C4-2B (cell line): ENCODE measurements at regions not wholly inside any gene's neighbourhood (a gene's known extent, or its start where the extent isn't known, plus 50 kb on each side); places are given as distances from the start of the nearest gene placed in this dataset.
"Not testable (repeated sequence)": the region's sequence is repeated elsewhere in the genome, so short reads cannot be mapped to it uniquely, and the experiment has no call there.

Experiments used
- CTCF ChIP-seq: fragments of 450-650 bp; conservative IDR thresholded peaks from 2 replicates; pipeline ENCODE4 v1.5.1; 2017; ENCODE audit warnings: mild to moderate bottlenecking
- ZFX ChIP-seq: fragments of 450-650 bp; IDR thresholded peaks from 2 replicates; pipeline ENCODE4 v1.6.1; 2017

DNA sequence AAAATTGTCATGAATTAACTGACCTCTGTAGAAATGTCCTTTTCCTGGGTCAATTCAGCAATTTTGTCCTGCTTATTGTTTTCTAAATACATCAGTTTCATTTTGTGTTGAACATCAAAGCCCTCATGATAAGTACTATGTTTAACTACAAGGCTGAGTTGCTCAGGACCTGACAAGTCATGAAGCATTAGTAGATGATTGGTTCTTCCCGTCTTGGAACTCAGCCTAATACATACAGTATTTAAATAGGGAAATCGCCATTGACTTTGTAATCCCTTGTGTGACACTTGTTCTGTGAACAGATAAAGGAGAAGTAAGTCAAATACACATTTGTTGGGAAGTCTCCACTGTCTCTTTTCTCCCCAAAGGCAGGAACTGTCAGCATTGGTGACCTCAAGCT lies 109.6 kb upstream of the POMZP3 start:
- TF ChIP-seq CTCF, ZFX: not testable (repeated sequence)
